Parathyroid adenoma (tissue), 2 donors: ENCODE measurements at regions not wholly inside any gene's neighbourhood (a gene's known extent, or its start where the extent isn't known, plus 50 kb on each side); places are given as distances from the start of the nearest gene placed in this dataset.

Experiments used
- H2AFZ ChIP-seq: fragments of 300-600 bp; sonication (generic); one replicate; pipeline ENCODE4 v1.7.0; 2017; ENCODE audit warnings: antibody characterized with exemption, mild to moderate bottlenecking
- H3K27ac ChIP-seq: fragments of 300-600 bp; sonication (generic); one replicate; pipeline ENCODE4 v1.7.0; 2017
- H3K27me3 ChIP-seq: fragments of 300-600 bp; sonication (generic); one replicate; pipeline ENCODE4 v1.7.0; 2017; ENCODE audit warnings: low read length; ENCODE audit not compliant: control insufficient read depth, insufficient read depth
- H3K36me3 ChIP-seq: fragments of 300-600 bp; sonication (generic); one replicate; pipeline ENCODE4 v1.7.0; 2017; ENCODE audit warnings: low read length; ENCODE audit not compliant: control insufficient read depth, insufficient read depth
- H3K4me1 ChIP-seq: fragments of 300-600 bp; sonication (generic); one replicate; pipeline ENCODE4 v1.7.0; 2017; ENCODE audit warnings: control low read depth
- H3K4me2 ChIP-seq: fragments of 300-600 bp; sonication (generic); one replicate; pipeline ENCODE4 v1.7.0; 2017; ENCODE audit warnings: low read length
- H3K4me3 ChIP-seq: fragments of 300-600 bp; sonication (generic); one replicate; pipeline ENCODE4 v1.7.0; 2017; ENCODE audit warnings: low read depth, low read length
- H3K79me2 ChIP-seq: fragments of 300-600 bp; sonication (generic); one replicate; pipeline ENCODE4 v1.7.0; 2017; ENCODE audit warnings: control low read depth
- H3K9ac ChIP-seq: fragments of 300-600 bp; sonication (generic); one replicate; pipeline ENCODE4 v1.7.0; 2017; ENCODE audit warnings: mild to moderate bottlenecking
- H3K9me3 ChIP-seq: fragments of 300-600 bp; sonication (generic); one replicate; pipeline ENCODE4 v1.7.0; 2017; ENCODE audit warnings: low read length; ENCODE audit not compliant: control insufficient read depth
- TF ChIP-seq, protein P1 (sequence below): fragments of 300-600 bp; sonication (generic); IDR thresholded peaks from one replicate; pipeline ENCODE4 v1.7.0; 2017; ENCODE audit warnings: antibody characterized with exemption, mild to moderate bottlenecking
- donor health status: primary hyperparathyroidism.

DNA sequence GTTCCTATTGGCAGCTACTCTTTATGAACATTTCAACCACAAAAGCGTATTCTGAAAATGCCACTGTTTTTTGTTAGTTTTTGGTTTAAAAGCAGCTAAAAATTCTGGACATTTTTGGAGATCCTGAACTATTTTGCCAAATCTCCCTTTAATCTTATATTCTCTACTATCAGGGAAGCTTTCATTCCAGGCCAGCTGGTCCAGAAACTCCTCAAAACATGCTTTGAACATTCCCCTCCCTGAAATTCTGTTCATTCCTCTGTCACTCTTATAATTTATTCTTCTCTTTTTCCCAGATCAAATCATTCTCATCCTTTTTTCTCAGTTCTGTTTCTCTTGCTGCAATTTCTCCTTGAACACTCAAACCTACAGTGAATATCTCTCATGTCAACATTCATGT, 790.9 kb upstream of the ARGLU1 start:
- Histone ChIP-seq H3K9me3 (no peaks in the 10 kb centered on the region), H3K4me2 (no peak overlapping the region), H3K27ac (no peak overlapping the region), H3K27me3 (no peaks in the 10 kb centered on the region), H3K4me1 (no peaks in the 10 kb centered on the region), H3K9ac (no peak overlapping the region), H3K4me3 (no peak overlapping the region), H2AFZ (no peak overlapping the region), H3K36me3 (no peaks in the 10 kb centered on the region), H3K79me2 (no peaks in the 10 kb centered on the region)
- TF ChIP-seq, protein P1, sequence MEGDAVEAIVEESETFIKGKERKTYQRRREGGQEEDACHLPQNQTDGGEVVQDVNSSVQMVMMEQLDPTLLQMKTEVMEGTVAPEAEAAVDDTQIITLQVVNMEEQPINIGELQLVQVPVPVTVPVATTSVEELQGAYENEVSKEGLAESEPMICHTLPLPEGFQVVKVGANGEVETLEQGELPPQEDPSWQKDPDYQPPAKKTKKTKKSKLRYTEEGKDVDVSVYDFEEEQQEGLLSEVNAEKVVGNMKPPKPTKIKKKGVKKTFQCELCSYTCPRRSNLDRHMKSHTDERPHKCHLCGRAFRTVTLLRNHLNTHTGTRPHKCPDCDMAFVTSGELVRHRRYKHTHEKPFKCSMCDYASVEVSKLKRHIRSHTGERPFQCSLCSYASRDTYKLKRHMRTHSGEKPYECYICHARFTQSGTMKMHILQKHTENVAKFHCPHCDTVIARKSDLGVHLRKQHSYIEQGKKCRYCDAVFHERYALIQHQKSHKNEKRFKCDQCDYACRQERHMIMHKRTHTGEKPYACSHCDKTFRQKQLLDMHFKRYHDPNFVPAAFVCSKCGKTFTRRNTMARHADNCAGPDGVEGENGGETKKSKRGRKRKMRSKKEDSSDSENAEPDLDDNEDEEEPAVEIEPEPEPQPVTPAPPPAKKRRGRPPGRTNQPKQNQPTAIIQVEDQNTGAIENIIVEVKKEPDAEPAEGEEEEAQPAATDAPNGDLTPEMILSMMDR, result no peak

DNA sequence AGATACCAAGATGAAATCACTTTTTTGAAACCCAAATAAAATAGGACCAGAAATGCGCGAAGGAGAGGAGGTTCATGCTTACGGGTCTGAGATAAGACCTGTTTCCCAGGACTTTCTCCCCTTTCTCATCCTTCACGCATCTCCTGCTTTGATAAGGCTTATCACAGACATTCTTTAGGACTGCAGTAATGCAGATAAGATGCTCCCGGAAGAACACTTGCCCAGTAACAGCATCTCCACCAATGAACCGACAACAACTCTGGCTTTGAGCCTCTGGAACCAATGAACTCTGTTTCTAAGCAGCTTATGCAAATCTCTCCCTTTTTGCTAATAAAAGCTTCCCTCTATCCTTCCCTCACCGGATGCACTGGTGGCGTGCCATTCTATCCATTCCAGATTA, 783.4 kb upstream of the ARGLU1 start:
- Histone ChIP-seq H3K4me3 (no peak overlapping the region), H3K27me3 (no peaks in the 10 kb centered on the region), H2AFZ (no peak overlapping the region), H3K79me2 (no peaks in the 10 kb centered on the region), H3K27ac (no peak overlapping the region), H3K36me3 (no peaks in the 10 kb centered on the region), H3K4me1 (no peaks in the 10 kb centered on the region), H3K4me2 (no peak overlapping the region), H3K9me3 (no peaks in the 10 kb centered on the region), H3K9ac (no peak overlapping the region)
- TF ChIP-seq, protein P1, result no peak

DNA sequence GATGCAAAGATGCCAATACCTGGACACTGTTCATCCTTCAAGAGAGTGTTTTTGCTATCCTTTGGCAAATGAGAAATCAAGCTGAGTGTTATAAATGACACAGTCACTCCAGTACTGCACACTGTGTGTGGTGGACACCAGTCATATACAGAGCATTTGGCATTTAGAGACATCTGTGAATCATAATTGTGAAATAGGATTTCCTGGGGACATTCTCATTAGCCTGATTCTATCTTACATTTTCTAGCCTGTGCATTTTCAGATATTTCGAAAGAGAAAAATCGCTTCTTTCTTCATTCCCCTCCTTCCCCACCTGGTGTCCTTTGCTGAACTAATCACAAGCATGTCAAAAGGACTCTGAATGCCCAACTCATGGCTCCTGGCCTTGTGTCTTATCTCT, 781.0 kb upstream of the ARGLU1 start:
- Histone ChIP-seq H3K27me3 (no peaks in the 10 kb centered on the region), H3K79me2 (no peaks in the 10 kb centered on the region), H3K9ac (no peak overlapping the region), H2AFZ (no peak overlapping the region), H3K27ac (no peak overlapping the region), H3K4me2 (no peak overlapping the region), H3K9me3 (no peaks in the 10 kb centered on the region), H3K36me3 (no peaks in the 10 kb centered on the region), H3K4me3 (no peak overlapping the region), H3K4me1 (no peaks in the 10 kb centered on the region)
- TF ChIP-seq, protein P1, result no peak

DNA sequence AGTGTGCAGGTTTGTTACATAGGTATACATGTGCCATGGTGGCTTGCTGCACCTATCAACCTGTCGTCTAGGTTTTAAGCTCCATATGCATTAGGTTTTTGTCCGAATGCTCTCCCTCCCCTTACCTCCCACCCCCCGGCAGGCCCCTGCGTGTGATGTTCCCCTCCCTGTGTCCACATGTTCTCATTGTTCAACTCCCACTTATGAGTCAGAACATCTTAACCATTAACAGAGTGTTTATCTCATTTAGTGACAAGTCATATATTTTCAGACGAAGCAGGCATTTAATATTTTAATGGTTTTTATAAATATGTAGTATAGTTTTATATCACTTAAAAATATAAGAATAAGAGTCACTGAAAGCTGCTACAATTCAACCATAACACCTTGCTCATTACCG, 780.5 kb upstream of the ARGLU1 start:
- H2AFZ ChIP-seq, result no peak overlapping the region
- no peaks in the 10 kb centered on the region for H3K4me1 ChIP-seq
- no peak overlapping the region for H3K27ac ChIP-seq
- H3K4me3 ChIP-seq, result no peak overlapping the region
- TF ChIP-seq, protein P1, result no peak
- H3K27me3 ChIP-seq, result no peaks in the 10 kb centered on the region
- no peak overlapping the region for H3K4me2 ChIP-seq
- no peaks in the 10 kb centered on the region for H3K36me3 ChIP-seq
- no peaks in the 10 kb centered on the region for H3K79me2 ChIP-seq
- no peak overlapping the region for H3K9ac ChIP-seq
- H3K9me3 ChIP-seq, result no peaks in the 10 kb centered on the region

DNA sequence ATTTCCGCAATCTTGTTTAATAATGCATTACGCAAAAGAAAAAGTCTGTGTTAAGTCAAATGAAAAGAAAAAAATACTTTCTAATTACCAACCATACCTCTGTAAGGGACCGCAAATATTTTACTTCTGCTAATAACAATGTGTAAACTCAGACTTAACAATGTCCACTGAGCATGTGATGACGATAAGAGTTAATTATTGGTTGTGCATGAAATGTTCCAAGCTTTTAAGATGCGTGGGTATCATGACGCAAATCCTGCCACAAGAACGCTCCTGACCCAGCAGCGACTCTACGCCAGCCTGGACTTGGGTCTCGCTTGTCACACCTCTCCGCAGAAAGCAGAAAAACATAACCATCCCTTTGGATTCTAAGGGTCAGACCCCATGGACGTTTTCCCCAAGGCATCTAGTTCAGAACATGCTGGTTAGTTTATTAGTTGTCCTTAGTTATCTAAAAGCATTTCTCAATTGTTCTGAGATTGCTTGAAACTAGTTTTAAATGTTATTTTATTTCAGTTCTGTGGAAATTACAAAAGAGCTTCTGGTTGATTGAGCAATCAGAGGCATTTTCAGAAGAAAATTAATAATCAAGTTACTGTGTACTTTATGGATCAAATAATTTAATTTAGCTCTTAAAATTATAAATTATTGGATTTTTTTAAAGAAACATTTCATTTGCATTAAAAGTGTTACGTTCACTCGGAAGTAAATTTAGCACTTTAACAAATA, 779.9 kb upstream of the ARGLU1 start:
- Histone ChIP-seq H2AFZ (no peak overlapping the region), H3K9me3 (no peaks in the 10 kb centered on the region), H3K36me3 (no peaks in the 10 kb centered on the region), H3K27me3 (no peaks in the 10 kb centered on the region), H3K9ac (no peak overlapping the region), H3K79me2 (no peaks in the 10 kb centered on the region), H3K4me2 (no peak overlapping the region), H3K4me1 (no peaks in the 10 kb centered on the region), H3K27ac (no peak overlapping the region), H3K4me3 (no peak overlapping the region)
- TF ChIP-seq, protein P1, result no peak
